B cell (primary cell): ENCODE measurements at regions not wholly inside any gene's neighbourhood (a gene's known extent, or its start where the extent isn't known, plus 50 kb on each side); places are given as distances from the start of the nearest gene placed in this dataset.

ENCODE experiments used
- EZH2 ChIP-seq: IDR thresholded peaks from 2 replicates; pipeline ENCODE4 v1.6.1; 2012; ENCODE audit warnings: borderline replicate concordance, low read depth, mild to moderate bottlenecking, moderate library complexity, low read length; ENCODE audit not compliant: insufficient read depth, poor library complexity, severe bottlenecking
- TF ChIP-seq, protein P1 (sequence below): fragments of 200-600 bp; IDR thresholded peaks from one replicate; pipeline ENCODE4 v1.8.0; 2022; ENCODE audit warnings: antibody characterized with exemption, mild to moderate bottlenecking

GRCh38 chr4:62461961-62462360, 1261.8 kb downstream of the ADGRL3 start:
- TF ChIP-seq, protein P1, sequence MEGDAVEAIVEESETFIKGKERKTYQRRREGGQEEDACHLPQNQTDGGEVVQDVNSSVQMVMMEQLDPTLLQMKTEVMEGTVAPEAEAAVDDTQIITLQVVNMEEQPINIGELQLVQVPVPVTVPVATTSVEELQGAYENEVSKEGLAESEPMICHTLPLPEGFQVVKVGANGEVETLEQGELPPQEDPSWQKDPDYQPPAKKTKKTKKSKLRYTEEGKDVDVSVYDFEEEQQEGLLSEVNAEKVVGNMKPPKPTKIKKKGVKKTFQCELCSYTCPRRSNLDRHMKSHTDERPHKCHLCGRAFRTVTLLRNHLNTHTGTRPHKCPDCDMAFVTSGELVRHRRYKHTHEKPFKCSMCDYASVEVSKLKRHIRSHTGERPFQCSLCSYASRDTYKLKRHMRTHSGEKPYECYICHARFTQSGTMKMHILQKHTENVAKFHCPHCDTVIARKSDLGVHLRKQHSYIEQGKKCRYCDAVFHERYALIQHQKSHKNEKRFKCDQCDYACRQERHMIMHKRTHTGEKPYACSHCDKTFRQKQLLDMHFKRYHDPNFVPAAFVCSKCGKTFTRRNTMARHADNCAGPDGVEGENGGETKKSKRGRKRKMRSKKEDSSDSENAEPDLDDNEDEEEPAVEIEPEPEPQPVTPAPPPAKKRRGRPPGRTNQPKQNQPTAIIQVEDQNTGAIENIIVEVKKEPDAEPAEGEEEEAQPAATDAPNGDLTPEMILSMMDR = no peak
- no peak for TF ChIP-seq EZH2
